HG03280 (cell line): ENCODE measurements at regions not wholly inside any gene's neighbourhood (a gene's known extent, or its start where the extent isn't known, plus 50 kb on each side); places are given as distances from the start of the nearest gene placed in this dataset.

Source experiments
- ATAC-seq: cut with Tn5 transposase; IDR thresholded peaks from one replicate; pipeline ENCODE4 v1.9.1; 2021; ENCODE audit warnings: mild to moderate bottlenecking, moderate library complexity; ENCODE audit not compliant: unreplicated experiment

DNA sequence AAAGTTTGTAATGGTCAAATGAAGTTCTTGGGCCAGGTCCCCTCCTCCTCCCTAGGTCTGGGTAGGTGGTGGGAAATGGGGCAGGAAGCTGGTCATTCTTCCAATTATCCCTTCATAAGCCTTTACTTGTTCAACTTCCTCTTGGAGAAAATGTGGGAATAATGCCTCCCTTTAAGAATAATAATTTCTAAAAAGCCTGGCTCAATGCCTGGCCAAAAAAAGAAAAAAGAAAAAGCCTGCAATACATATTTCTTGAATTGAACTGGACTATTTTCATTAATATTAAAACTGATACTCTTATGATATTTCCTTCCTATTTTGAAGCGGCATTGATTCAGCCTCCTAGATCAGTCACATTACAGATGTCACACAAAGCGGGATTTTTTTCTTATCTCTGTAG, 600.9 kb downstream of the CCDC171 start:
- no peak for ATAC-seq

DNA sequence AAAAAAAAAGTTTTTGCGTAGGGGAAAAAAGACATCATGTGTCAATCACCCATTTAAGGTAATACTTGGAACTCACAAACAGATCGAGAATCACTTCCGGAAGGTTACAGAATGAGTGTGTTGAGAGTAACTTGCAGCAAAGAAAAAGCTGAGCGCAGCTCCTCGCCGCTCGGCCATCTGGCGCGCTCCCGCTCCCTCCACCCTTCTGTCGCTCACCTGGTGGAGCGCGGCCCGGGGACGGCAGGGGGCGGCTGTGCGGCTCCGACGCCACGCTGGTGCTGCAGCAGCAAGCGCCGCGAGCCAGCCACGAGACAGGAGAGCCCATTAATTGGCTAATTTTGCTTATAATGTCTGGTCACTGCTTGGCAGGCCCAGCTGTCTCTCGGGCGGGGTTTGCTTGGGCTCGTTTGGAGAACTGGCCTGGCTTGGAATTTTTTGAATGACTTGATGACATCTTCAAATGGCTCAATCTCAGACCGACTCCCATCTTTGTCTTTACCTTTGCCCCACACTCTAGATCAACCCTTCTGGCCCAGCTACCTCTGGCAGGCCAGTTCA, 601.8 kb downstream of the CCDC171 start:
- no peak for ATAC-seq

DNA sequence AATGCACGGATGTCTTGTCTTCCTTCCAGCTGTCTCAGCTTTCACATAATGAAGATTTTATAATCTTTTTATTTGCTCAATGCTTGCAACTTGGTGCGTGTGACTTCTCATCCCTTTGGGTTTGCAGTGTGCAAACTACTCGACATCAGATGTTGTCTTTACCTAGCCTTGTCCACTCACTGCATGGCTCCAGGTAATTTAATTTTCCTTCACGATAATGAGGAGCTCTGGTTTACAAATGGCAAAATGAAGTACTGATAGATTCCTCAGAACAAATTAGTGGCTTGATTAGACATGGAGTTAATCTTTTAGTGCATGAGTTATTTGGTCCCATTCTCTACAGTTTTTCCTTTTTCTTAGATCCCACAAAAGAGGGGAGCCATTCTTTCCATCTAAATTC, 603.0 kb downstream of the CCDC171 start:
- ATAC-seq = no peak

DNA sequence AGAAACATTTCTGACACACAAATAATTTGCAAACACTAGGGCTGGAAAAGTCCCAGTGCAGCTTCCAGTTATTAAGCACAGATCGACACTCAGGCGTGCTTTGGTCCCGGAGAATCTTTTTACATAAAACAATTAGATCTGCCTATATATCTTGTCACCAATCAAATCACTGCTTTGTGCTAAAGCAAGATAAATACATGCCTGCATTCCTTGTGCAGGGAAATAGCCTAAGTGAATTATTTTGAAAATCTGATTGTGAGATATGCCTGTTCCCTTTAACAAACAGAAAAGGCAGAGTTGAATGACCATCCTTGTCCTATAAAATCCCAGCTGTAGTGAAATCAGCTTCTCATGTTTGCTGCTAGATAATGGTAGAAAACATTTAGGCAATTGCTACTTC, 604.4 kb downstream of the CCDC171 start:
- no peak for ATAC-seq

DNA sequence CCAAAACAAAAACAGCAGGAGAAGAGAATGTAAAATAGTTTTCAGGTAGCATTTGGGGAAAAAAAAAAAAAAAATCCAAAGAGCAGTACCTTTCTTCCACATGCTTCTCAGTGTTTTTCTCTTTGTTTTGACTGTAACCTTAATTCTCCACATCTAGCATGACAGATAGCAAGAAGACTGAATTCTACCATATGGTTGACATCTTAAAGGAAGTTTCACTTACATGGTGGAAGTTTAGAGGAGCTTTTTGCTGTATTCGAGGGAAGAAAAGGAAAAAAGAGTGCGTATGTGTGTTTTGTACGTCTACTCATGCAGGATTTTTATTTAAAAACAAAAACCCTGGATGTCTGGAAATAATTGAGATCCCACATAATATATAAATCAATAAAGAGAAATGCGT, 604.8 kb downstream of the CCDC171 start:
- no peak for ATAC-seq

DNA sequence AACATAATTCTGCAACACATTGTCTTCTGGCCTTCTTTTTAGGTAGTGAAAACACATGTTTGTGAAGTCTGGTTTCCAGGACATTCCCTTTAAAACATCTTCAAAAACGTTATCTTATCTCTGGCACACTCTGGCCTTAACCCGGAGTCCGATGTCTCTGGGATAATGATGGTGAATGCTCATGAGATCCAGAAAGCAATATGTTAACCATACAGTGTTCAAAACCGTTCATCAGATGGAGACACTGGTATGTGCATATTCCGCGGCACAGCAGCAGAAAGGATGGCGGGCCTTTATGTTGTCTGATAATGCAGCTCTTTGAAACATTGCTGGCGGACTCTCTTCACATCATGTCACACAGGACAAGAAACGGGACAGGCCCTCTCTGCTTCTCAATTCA, 605.2 kb downstream of the CCDC171 start:
- no peak for ATAC-seq

DNA sequence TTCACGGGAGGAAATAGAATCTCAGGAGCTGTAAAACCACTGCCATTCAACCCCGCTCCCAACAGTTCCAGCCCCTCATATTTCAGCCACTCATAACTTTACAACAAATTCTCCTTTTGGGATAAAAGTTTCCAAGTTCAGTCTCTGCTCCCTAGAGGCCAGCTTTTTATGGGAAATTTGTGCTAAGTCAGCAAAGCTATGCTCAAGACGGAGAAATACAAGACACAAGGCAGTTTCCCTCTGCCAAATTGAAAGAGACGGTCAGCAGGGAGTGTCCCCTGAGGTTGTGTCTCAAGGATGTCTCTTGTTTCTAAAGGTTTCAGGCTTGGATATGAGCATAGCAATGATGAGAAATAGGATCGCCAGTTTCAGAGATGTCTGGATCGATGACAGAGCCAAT, 608.6 kb downstream of the CCDC171 start:
- ATAC-seq = no peak

DNA sequence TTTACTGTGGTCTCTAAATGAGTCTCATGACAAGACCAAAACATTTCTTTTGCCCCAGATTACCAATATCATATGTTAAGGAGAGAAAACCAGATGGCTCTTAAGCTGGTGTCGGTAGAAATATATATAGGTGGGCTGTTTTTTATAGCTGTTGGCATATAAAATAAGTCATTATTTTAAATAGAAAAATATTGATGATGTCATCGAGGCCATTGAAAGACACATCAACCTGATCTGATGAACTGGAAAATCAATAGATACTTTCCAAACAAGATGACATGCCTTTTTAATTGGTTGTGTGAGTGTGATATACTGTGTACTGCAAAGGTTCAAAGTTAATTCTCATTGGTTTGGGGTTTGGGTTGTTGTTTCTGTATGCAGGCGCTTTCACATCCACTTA, 617.3 kb downstream of the CCDC171 start:
- ATAC-seq = no peak

DNA sequence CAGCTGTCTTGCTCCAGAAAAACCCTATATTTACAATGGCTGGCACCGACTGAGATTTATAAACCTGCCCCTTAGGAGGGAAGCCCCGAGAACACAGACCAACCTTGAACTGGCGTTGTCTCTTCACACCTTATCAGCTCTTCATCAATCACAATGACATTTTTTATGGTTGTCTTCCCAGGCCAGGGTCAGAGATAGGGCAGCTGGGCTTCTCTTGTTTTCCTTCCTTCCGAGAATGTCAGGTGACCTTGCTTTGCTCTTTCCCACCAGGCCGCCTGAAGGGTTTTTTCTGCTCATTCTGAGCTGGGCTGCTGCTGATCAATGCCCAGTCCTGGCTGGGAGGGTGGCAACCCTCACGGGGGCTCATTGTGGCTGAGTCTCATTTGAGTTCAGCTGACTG, 619.1 kb downstream of the CCDC171 start:
- no peak for ATAC-seq

DNA sequence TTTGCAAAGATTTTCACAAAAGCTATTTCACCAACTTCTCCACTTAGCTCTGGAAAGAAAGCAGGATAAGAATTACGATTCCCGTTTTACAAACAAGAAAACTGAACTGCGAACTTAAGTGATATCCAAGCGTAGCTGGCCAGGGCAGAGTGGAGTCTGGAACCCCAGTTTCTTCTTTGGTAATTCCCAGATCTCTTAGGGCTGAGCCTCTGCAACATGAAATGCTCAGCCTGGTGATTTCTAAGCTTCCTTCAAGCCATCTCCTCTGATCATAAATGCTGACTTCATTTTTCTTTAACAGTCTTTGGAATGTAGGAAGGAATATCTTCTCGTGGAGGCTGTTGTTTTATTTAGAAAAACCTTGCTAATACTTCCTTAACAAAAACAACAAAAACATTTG, 620.0 kb downstream of the CCDC171 start:
- ATAC-seq = no peak

DNA sequence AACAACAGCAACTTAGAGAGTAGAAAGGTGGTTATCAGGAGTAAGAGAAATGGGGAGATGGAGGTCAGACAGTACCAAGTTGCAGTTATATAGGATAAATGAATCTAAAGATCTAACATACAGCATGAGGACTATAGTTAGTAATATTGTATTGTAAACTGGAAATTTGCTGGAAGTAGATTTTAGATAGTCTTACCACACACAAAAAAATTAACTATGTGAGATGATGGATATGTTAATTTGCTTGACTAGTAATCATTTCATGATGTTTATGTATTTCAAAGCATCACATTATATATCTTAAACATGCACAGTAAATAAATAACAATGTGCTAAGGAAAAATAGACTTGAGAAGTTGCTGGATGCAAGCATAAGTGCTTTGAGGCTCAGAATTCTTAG, 622.1 kb downstream of the CCDC171 start:
- no peak for ATAC-seq

DNA sequence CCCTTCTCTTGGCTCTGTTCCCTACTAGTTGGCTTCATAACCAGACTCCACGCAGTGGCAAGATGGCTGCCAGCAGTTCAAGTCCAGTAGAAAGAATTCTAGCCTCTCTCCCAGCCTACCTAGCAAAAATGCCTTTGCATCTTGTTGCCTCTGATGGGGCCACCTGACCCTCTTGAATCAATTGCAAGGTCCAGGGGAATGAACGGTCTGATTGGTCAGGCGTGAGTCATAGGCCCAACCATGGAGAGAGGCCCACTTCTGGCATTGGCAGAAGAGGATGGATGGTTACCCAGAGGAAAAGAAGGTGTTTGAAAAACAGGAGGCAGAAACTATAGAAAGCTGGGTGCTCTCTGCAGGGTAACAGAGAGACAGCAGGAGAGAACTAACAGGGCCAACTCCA, 622.6 kb downstream of the CCDC171 start:
- no peak for ATAC-seq

DNA sequence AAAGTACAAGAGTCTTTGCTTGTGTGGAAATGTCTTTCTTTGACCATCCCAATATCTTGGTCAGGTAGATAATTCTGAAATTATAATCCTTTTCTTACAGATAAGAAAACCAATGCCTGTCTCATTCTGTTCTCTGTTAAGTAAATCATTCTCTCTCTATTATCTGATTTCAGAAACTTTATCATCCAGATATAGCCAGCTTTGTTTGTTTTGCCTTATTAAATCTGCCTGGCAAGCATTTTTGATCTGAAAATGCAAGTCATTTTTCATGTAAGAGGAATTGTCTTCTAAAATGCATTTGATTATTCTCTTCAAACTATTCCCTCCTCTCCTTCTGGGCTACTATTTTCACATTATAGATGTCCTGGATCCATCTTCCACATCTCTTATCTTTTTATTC, 625.5 kb downstream of the CCDC171 start:
- ATAC-seq = no peak

DNA sequence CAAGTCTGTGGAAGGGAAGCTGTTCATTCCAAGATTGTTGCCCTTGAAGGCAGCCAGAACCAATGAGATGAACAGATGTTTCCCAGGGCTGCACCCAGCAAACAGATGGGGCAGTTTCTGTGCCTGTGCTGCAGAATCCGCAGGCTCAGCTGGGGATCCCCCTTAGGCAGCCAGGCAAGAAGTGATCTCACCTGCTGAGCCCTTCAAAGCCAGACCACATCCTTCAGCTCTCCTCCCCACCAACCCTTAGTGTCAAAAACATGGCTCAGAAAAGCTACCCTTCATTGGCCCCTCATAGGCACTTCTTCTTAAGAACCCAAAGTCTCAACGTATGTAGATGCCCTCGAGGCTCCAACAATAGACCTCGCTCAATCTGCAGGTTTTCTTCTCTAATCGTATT, 626.7 kb downstream of the CCDC171 start:
- peak; percentile 47 for ATAC-seq

DNA sequence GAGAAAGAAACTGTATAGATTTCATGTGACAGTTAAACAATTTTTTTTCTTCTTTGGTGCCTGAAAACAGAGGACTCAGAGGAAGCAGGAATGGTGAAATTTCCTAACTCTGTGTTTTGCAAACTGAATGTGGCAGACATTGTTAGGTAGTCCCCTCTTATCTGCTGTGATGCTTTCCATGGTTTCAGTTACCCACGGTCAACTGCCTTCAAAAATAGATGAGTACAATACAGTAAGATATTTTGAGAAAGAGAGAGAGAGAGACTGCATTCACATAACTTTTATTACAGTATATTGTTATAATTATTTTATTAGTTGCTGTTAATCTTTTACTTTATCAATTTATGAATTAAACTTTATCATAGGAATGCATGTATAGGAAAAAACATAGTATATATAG, 627.2 kb downstream of the CCDC171 start:
- ATAC-seq = no peak

DNA sequence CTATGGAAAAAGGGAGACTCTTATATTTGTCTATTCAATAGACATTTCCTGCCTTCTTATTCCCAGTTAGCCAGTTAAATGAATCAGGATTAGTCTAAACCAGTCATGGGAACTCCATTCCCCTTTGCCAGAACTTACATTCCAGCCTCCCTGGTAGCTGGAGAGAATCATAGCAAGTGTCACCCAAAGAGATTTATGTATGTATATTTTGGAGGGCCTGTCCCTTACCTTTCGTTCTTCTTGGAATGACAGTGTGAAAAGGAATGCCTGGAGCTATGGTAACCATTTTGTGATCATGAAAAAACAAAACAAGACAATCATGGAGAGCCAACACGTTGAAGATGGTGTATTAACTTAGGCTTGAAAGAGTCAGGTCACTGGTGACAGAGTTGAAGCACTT, 627.7 kb downstream of the CCDC171 start:
- ATAC-seq = no peak

DNA sequence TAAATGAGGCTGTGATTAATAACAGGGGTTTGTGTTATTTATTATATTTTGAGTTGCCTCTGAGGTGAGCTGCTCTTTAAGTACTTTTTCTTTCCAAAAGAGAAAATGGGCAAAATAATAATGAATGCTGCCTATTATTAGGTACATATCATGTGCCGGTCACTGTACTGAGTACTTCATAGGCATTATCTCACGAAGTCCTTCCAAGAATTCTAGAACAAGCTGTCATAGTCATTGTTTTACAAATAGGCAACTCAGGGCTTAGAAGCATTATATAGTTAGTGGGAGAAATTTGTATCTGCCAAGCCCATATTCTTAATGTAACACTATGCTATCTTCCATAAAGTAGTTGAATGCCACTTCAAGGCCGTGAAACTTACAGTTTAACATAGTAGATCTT, 628.7 kb downstream of the CCDC171 start:
- no peak for ATAC-seq

DNA sequence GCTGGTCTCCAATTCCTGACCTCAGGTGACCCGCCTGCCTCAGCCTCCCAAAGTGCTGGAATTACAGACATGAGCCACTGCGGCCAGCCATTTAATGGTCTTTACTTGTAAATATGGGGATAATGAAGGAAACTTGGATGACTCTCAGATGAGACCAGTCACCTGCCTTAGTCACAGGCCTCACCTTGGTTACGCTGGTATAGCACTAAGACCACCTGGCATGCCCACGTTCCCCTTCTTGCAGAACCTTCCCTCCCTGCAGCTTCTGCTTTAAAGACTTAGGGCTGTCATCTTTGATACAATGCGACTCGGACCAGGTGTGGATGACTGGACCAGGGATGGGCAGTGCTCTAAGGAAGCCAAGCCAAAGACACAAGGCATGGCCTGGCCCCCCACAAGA, 629.9 kb downstream of the CCDC171 start:
- ATAC-seq = no peak

DNA sequence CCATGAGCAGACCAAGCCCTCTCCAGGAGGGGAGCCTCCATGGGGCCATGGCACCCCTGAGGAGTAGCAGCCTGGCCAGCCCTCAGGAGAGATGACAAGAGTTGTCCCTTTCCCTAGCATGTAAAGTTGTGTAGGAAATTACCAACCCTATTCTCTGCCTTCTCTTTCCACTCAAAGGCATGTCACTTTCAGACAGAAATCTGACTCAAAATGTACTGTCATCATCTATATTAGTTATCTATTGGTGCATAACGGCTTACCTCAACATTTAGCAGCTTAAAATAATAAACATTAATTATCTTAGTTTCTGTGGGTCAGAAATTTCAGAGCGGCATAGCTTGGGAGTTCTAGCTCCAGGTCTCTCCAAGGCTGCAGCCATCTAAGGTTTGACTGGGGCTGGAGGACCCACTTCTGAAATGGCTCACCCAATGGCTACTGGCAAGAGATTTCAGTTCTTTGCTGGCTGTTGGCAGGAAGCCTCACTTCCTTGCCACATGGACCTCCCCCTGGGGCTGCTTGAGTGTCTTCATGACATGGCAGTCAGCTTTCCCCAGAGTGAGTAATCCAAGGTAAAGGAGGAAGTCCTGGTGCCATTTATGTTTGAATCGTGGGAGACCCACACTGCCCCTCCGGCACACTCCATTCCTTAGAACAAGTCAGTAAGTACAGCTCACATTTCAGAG, 632.3 kb downstream of the CCDC171 start:
- ATAC-seq = no peak

DNA sequence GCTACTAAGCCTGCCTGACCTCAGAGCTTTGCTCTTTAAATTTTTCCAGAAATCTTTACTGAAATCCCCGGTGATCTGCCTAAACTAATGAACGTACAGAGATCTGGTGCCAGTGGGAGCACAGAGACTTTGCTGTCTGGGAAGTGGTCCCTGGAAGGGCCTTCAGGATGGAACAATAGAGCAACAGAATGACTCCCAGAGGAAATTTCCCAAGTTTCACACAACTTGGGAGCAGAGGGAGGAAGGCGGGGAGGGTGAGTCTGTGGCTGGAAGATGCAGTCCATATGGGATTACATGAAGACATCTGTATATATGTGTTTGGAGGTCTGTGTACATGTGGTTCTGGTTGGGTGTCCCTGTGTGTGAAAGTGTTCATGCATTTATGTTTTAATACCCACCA, 638.3 kb downstream of the CCDC171 start:
- no peak for ATAC-seq

DNA sequence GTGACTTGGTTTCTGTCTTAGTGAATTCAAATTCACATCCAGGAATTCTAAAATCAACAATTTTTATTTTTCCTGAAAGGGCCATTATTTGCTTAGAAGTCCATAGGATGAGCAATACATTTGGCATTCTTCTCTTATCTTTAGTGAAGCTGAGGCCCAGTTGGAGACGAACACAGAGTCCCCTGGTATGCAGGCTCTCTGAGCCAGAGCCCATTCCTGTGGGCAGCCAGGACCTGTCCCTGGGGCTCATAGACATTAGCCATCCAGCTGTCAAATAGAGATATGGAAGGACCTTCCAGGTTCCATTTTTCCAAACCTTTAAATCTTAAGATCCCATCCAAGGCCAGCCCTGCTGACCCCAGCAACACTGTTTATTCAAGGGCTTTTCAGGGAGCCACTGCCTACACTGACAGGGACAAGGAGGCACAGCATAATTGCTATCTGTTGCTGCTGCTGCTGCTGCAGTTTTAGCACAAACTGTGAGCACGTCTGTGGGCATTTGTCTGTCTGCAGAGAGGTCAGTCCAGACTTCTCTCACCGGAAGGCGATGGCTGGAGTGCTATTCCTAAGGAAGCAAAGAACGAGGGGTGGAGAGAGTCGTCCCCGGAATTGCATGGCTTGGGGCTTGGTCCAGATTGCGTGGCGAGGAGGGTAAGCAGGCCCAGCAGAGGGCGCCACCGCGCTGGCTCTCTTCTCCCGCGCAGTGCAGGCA, 639.0 kb downstream of the CCDC171 start:
- peak; percentile 86 for ATAC-seq

DNA sequence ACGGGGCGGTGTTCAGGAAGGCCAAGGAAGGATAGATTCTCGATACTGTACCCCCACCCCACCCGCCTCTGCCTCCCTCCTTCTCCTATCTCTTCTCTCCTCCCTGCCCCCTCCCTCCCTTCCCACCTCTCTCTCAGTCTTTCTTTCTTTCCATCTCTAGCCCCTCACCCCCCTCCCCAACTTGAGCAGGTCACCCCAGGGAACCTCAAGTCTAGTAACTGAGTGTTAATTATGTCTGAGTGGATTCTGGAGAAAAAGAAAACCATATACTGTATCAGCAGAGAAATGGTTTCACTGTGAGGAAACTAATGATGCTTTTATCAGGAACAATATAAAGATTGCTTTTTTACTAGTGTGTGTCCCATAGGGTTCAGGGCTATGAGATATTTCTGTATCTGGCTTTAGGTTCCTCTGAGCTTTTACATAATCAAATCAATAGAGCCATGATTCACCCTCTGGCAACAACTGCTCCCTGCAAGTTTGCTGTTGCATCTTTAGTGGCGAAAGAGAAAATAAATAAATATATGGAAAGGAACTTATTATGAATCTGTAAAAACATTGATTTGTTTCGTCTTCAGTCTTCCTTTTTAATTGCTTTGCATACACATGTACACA, 639.7 kb downstream of the CCDC171 start:
- ATAC-seq = no peak
